Heart right ventricle (tissue), 16 donors: ENCODE measurements at regions not wholly inside any gene's neighbourhood (a gene's known extent, or its start where the extent isn't known, plus 50 kb on each side); places are given as distances from the start of the nearest gene placed in this dataset.

Experiments used
- ATAC-seq, 8 donors: fragments of 200-7000 bp; cut with Tn5 transposase; one replicate each; pipeline ENCODE4 v1.9.1; 2020; ENCODE audit warnings: mild to moderate bottlenecking in 8 of 8, moderate library complexity in 8 of 8, moderate number of reproducible peaks in 1 of 8
- DNase-seq, 2 donors: peaks; one replicate each; pipeline ENCODE4 v3.0.0-alpha.2; 2020
- H3K27ac ChIP-seq, 10 donors: fragments of 200-600 bp; sonication (generic) in 2 of 10; one replicate each; pipeline versions ENCODE4 v1.5.0 to v1.8.0; 2020 to 2022; ENCODE audit warnings: mild to moderate bottlenecking in 3 of 10
- H3K27me3 ChIP-seq, 7 donors: fragments of 200-600 bp; one replicate each; pipeline ENCODE4 v1.8.0; 2021 to 2022; ENCODE audit warnings: mild to moderate bottlenecking in 2 of 7
- H3K36me3 ChIP-seq, 9 donors: fragments of 200-600 bp; sonication (generic) in 1 of 9; one replicate each; pipeline versions ENCODE4 v1.5.0 to v1.8.0; 2020 to 2022; ENCODE audit warnings: mild to moderate bottlenecking in 2 of 9
- H3K4me1 ChIP-seq, 9 donors: fragments of 200-600 bp; sonication (generic) in 1 of 9; one replicate each; pipeline versions ENCODE4 v1.5.0 to v1.8.0; 2020 to 2022; ENCODE audit warnings: mild to moderate bottlenecking in 4 of 9
- H3K4me3 ChIP-seq, 10 donors: fragments of 200-600 bp; sonication (generic) in 2 of 10; one replicate each; pipeline versions ENCODE4 v1.5.0 to v1.8.0; 2020 to 2022; ENCODE audit warnings: mild to moderate bottlenecking in 7 of 10, moderate library complexity in 2 of 10
- H3K9me3 ChIP-seq, 11 donors: fragments of 200-600 bp in 10 of 11; sonication (generic) in 2 of 11; one replicate each; pipeline versions ENCODE4 v1.5.0 to v1.8.0; 2013 to 2022; ENCODE audit warnings: mild to moderate bottlenecking in 2 of 11, control low read depth in 1 of 11, moderate library complexity in 1 of 11
- CTCF ChIP-seq, 9 donors: fragments of 200-600 bp; sonication (generic) in 2 of 9; IDR thresholded peaks; one replicate each; pipeline versions ENCODE4 v1.5.0 to v1.8.0; 2021 to 2022; ENCODE audit warnings: antibody characterized with exemption in 9 of 9, mild to moderate bottlenecking in 5 of 9, moderate library complexity in 1 of 9
- WGBS, 2 donors: extraction: QIAGEN DNeasy Blood & Tissue Kit; methylation state at CpG; one replicate each; pipeline ENCODE4 v1.1.7; 2013; ENCODE audit warnings: inconsistent platforms in 1 of 2; 5-methylcytosine and 5-hydroxymethylcytosine counted together
- intact Hi-C, 10 donors: fragments of 100-400 bp; cut with DNase I; formaldehyde crosslinking; loops; one replicate each; pipeline versions ENCODE4 v1.11.1 to v1.14.2; 2022
- donor health status: Arrhythmogenic right ventricular cardiomyopathy.
- donor health status: ischemic (EF 13 %, LVEDD 7.1; RV severe dilation, severe dysfunction).
- donor health status: healthy with polysubstance abuse.
- donor health status: DM: no; HTN: yes; CAD: no.
- donor health status: DM: no; HTN: no; CAD: no.
- donor health status: ischemic (EF 25% LVEDD 6.9; RV normal size, moderate dysfunction).
- donor health status: ischemic (EF 25% LVEDD 5.7; RV mildly dilated, moderate dysfunction).
- donor health status: healthy.
- donor health status: DM: yes; HTN: yes; CAD: no.
- donor health status: Ischemic cardiomyopathy.
- donor health status: ischemic (EF 35%, LVEDD 5.7; RV mildly dilated, moderate dysfunction).
- donor health status: nonischemic (EF 11% LVEDD 7.7; RV severe dilation, severe dysfunction).
- donor health status: DM: yes; HTN: yes; CAD: no.
- donor health status: PGD.
- donor health status: ischemic (EF 29% LVEDD 5.4; RV normal size, mild dysfunction).
- donor health status: nonischemic (EF 23%, LVEDD 6.1; RV moderate dilation, normal function).

DNA sequence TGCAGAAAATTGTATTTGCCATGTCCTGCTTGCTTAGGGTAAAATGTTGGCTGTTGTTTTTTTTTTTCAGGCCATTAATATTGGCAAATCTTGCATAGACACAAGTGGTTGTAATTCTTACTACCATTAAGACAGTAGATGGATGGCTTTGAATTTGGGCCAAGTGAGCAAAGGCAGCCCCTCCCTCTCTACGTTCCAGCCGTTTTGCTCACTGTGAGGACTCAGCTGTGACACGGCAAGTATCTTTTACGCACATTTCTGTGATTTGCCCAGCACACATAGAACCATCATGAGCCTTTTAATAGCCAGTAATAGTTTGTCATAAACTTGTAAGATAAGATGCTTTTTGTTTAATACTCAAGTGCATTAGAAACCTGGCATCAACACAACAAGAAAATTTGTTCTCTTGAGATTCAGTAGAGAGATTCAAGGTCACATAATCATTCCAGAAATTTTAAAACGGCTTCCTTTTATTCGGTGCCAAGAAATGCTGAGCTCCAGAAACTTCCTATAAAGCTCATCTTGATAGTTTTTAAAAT is 205.2 kb upstream of the ADCY2 start:
- 60 to 64% methylated on average over 6 of the region's 6 CpGs for WGBS, 2 donors
- Histone ChIP-seq H3K9me3 (peaks cover 0 to 10% (median 0%) of the 10 kb centered on the region in 11 donors), H3K36me3 (no peaks in the 10 kb centered on the region), H3K4me3 (no peak overlapping the region), H3K27ac (no peak overlapping the region), H3K27me3 (no peaks in the 10 kb centered on the region), H3K4me1 (no peaks in the 10 kb centered on the region)
- ATAC-seq = no peak
- intact Hi-C loops = no loop called here
- no peak for TF ChIP-seq CTCF (IDR thresholded peaks at IDR 0.05)
- DNase-seq = no peak

- H3K27ac ChIP-seq = no peak overlapping the region
- no peaks in the 10 kb centered on the region for H3K36me3 ChIP-seq
- intact Hi-C loops = no loop called here
- no peaks in the 10 kb centered on the region for H3K27me3 ChIP-seq
- H3K4me1 ChIP-seq = no peaks in the 10 kb centered on the region
- DNase-seq = no peak
- H3K4me3 ChIP-seq = no peak overlapping the region
- peaks cover 0 to 13% (median 0%) of the 10 kb centered on the region in 11 donors for H3K9me3 ChIP-seq
- no peak for TF ChIP-seq CTCF (IDR thresholded peaks at IDR 0.05)
- 61 to 71% methylated on average over 3 of the region's 3 CpGs for WGBS, 2 donors
- ATAC-seq = no peak
These were observed 203.9 kb upstream of the ADCY2 start for GRCh38 chr5:7192016-7192415.

GRCh38 chr5:7202846-7203245 is 193.1 kb upstream of the ADCY2 start:
- DNase-seq (no peak), ATAC-seq (no peak)
- Histone ChIP-seq H3K27me3 (no peaks in the 10 kb centered on the region), H3K27ac (no peak overlapping the region), H3K4me3 (no peak overlapping the region), H3K4me1 (no peaks in the 10 kb centered on the region), H3K9me3 (peaks cover 0 to 17% (median 0%) of the 10 kb centered on the region in 11 donors), H3K36me3 (no peaks in the 10 kb centered on the region)
- WGBS, 2 donors = 91 to 100% methylated on average over 1 of the region's 1 CpG
- intact Hi-C loops = no loop called here
- no peak for TF ChIP-seq CTCF (IDR thresholded peaks at IDR 0.05)

- Histone ChIP-seq H3K27ac (no peak overlapping the region), H3K4me3 (no peak overlapping the region), H3K9me3 (peaks cover 0 to 5% (median 0%) of the 10 kb centered on the region in 11 donors), H3K27me3 (no peaks in the 10 kb centered on the region), H3K36me3 (no peaks in the 10 kb centered on the region), H3K4me1 (no peaks in the 10 kb centered on the region)
- no peak for TF ChIP-seq CTCF (IDR thresholded peaks at IDR 0.05)
- intact Hi-C loops = no loop called here
- 85 to 94% methylated on average over 2 of the region's 2 CpGs for WGBS, 2 donors
- DNase-seq = no peak
- ATAC-seq = no peak
These were observed 188.0 kb upstream of the ADCY2 start for GRCh38 chr5:7207979-7208378.
